Frontal cortex (tissue), 4 donors: ENCODE measurements at regions not wholly inside any gene's neighbourhood (a gene's known extent, or its start where the extent isn't known, plus 50 kb on each side); places are given as distances from the start of the nearest gene placed in this dataset. TPM values are rescaled to one million over a fixed set of nuclear protein-coding genes. Genes with fewer than 3 reads are reported as not detected.

Experiments used
- DNase-seq, 2 donors: peaks; one replicate each; pipeline ENCODE4 v3.0.0; 2012; ENCODE audit warnings: low spot score in 2 of 2
- FAIRE-seq: peaks from 2 replicates; lab custom pipeline; 2012; peaks lifted over from hg19 to GRCh38; lab: Jason Lieb, UNC
- small RNA-seq: library from RNA; depleted of rRNA; stranded (forward); fragments of <200 nt; gene quantifications from one replicate; pipeline ENCODE3, GENCODE V24; 2014
- donor health status: control.
- donor health status: control.
- donor health status: control.

GRCh38 chr18:52286675-52287074 lies 53.3 kb upstream of the DCC start:
- no peak for FAIRE-seq
- no peak for DNase-seq

GRCh38 chr18:52287151-52287550 lies 52.8 kb upstream of the DCC start:
- FAIRE-seq = no peak
- no peak for DNase-seq

GRCh38 chr18:52288403-52289004 lies 51.5 kb upstream of the DCC start:
- DNase-seq (no peak), FAIRE-seq (no peak)

GRCh38 chr18:52289392-52289791 lies 50.6 kb upstream of the DCC start:
- no peak for FAIRE-seq
- no peak for DNase-seq

Small RNA genes lying in the stretch of these regions (small RNA-seq; reads per million reads assigned to genes)
- gene RNU1-46P = not detected
